NB4 (cell line): ENCODE measurements at regions not wholly inside any gene's neighbourhood (a gene's known extent, or its start where the extent isn't known, plus 50 kb on each side); places are given as distances from the start of the nearest gene placed in this dataset.

Source experiments
- DNase-seq: peaks from one replicate; pipeline ENCODE4 v3.0.0; 2010; ENCODE audit warnings: low read depth
- H3K4me3 ChIP-seq: one replicate; pipeline ENCODE4 v1.5.1; 2011; ENCODE audit warnings: mild to moderate bottlenecking, low read depth, low read length, moderate library complexity
- CTCF ChIP-seq: IDR thresholded peaks from one replicate; pipeline ENCODE4 v1.5.1; 2012; ENCODE audit warnings: low read depth, low read length
- MAX ChIP-seq: IDR thresholded peaks from 2 replicates; pipeline ENCODE4 v1.6.1; 2011; ENCODE audit warnings: low read depth, low read length
- MYC ChIP-seq: IDR thresholded peaks from 2 replicates; pipeline ENCODE4 v1.6.1; 2011; ENCODE audit warnings: low read depth, low read length
- POLR2A ChIP-seq: IDR thresholded peaks from 2 replicates; pipeline ENCODE4 v1.6.1; 2011; ENCODE audit warnings: mild to moderate bottlenecking; ENCODE audit not compliant: insufficient read length; ENCODE audit errors: extremely low read depth

- no peak overlapping the region for H3K4me3 ChIP-seq
- TF ChIP-seq POLR2A: no peak
- no peak for TF ChIP-seq MYC
- no peak for TF ChIP-seq CTCF
- no peak for TF ChIP-seq MAX
- no peak for DNase-seq
These were observed 627.2 kb upstream of the STXBP6 start for GRCh38 chr14:25677111-25677510.

GRCh38 chr14:25667387-25667786 lies 617.4 kb upstream of the STXBP6 start:
- no peak overlapping the region for H3K4me3 ChIP-seq
- no peak for DNase-seq
- TF ChIP-seq CTCF (no peak), MAX (no peak), POLR2A (no peak), MYC (no peak)

GRCh38 chr14:25666877-25667276 lies 616.9 kb upstream of the STXBP6 start:
- H3K4me3 ChIP-seq: no peak overlapping the region
- no peak for DNase-seq
- no peak for TF ChIP-seq MYC

GRCh38 chr14:25658988-25659387 lies 609.0 kb upstream of the STXBP6 start:
- no peak for DNase-seq
- no peak for TF ChIP-seq CTCF
- no peak for TF ChIP-seq POLR2A
- no peak for TF ChIP-seq MYC
- TF ChIP-seq MAX: no peak
- no peak overlapping the region for H3K4me3 ChIP-seq

GRCh38 chr14:25630447-25630846 lies 580.5 kb upstream of the STXBP6 start:
- H3K4me3 ChIP-seq: no peak overlapping the region
- TF ChIP-seq POLR2A: no peak
- no peak for TF ChIP-seq MAX
- TF ChIP-seq CTCF: no peak
- TF ChIP-seq MYC: no peak
- no peak for DNase-seq

GRCh38 chr14:25628978-25629377 lies 579.0 kb upstream of the STXBP6 start:
- DNase-seq: no peak
- H3K4me3 ChIP-seq: no peak overlapping the region
- TF ChIP-seq POLR2A (no peak), MAX (no peak)

GRCh38 chr14:25628390-25628789 lies 578.4 kb upstream of the STXBP6 start:
- no peak overlapping the region for H3K4me3 ChIP-seq
- TF ChIP-seq MAX (no peak), CTCF (no peak)
- DNase-seq: no peak
